B cell (primary cell): ENCODE measurements at regions not wholly inside any gene's neighbourhood (a gene's known extent, or its start where the extent isn't known, plus 50 kb on each side); places are given as distances from the start of the nearest gene placed in this dataset.

Experiments
- ATAC-seq: fragments of 200-7000 bp; cut with Tn5 transposase; one replicate; pipeline ENCODE4 v1.10.0; 2021; ENCODE audit warnings: low read depth, mild to moderate bottlenecking, moderate number of reproducible peaks, moderate library complexity
- CTCF ChIA-PET: fragments of 350-600 bp; sonication (Branson Sonifier 250); formaldehyde crosslinking; loops from one replicate; lab custom pipeline; 2021; ENCODE audit warnings: antibody characterized with exemption, inconsistent platforms; lab: Charles Lee
- POLR2A ChIA-PET: fragments of 350-600 bp; sonication (Branson Sonifier 250); formaldehyde crosslinking; loops from one replicate; lab custom pipeline; 2021; ENCODE audit warnings: antibody characterized with exemption; lab: Charles Lee
- DNase-seq: peaks from one replicate; pipeline ENCODE4 v3.0.0; 2013
- H2AFZ ChIP-seq: 2 replicates; pipeline ENCODE4 v1.6.1; 2012; ENCODE audit warnings: mild to moderate bottlenecking, low read depth, low read length; ENCODE audit not compliant: insufficient read depth, poor library complexity, severe bottlenecking
- H3K27ac ChIP-seq, 2 donors: 1 replicate in 1 of 2; 2 replicates in 1 of 2; pipeline ENCODE4 v1.5.1; 2012 to 2013; ENCODE audit warnings: low read length in 2 of 2, mild to moderate bottlenecking in 2 of 2, moderate library complexity in 1 of 2
- H3K27me3 ChIP-seq, 4 experiments: fragments of 200-600 bp in 1 of 4; sonication (generic) in 1 of 4; replicated peaks in 1 of 4; 1 replicate in 2 of 4; 2 replicates in 2 of 4; pipeline versions ENCODE4 v1.6.1 to v1.7.0; 2013 to 2016; ENCODE audit warnings: low read length in 3 of 4, mild to moderate bottlenecking in 2 of 4, mixed read lengths in 1 of 4, moderate library complexity in 1 of 4; ENCODE audit not compliant: insufficient read depth in 4 of 4, control insufficient read depth in 3 of 4; ENCODE audit errors: control extremely low read depth in 1 of 4
- H3K36me3 ChIP-seq, 2 experiments: replicated peaks in 1 of 2; 1 replicate in 1 of 2; 2 replicates in 1 of 2; pipeline versions ENCODE4 v1.6.1 to v1.7.1; 2013; ENCODE audit warnings: low read length in 1 of 2; ENCODE audit not compliant: insufficient read depth in 2 of 2, control insufficient read depth in 1 of 2; ENCODE audit errors: control extremely low read depth in 1 of 2, extremely low read depth in 1 of 2
- H3K4me1 ChIP-seq, 2 donors: fragments of 200-600 bp in 1 of 2; sonication (generic) in 1 of 2; 1 replicate in 1 of 2; 2 replicates in 1 of 2; pipeline versions ENCODE4 v1.5.1 to v1.6.1; 2013 to 2017; ENCODE audit warnings: low read length in 2 of 2; ENCODE audit not compliant: control insufficient read depth in 2 of 2, insufficient read depth in 2 of 2
- H3K4me2 ChIP-seq: replicated peaks from 2 replicates; pipeline ENCODE3; 2012; ENCODE audit warnings: mild to moderate bottlenecking, low read depth, low read length; ENCODE audit not compliant: poor library complexity, severe bottlenecking
- H3K4me3 ChIP-seq, 5 experiments: fragments of 200-600 bp in 1 of 5; sonication (generic) in 1 of 5; 1 replicate in 3 of 5; 2 replicates in 2 of 5; pipeline versions ENCODE4 v1.5.1 to v1.7.0; 2011 to 2016; ENCODE audit warnings: low read length in 4 of 5, mild to moderate bottlenecking in 4 of 5, low read depth in 2 of 5, control low read depth in 1 of 5, moderate library complexity in 1 of 5; ENCODE audit not compliant: insufficient read depth in 1 of 5; ENCODE audit errors: control extremely low read depth in 1 of 5, extremely low read depth in 1 of 5
- H3K79me2 ChIP-seq: fragments of 200-600 bp; sonication (generic); one replicate; pipeline ENCODE4 v1.6.0; 2016; ENCODE audit warnings: low read length; ENCODE audit not compliant: control insufficient read depth, insufficient read depth
- H3K9ac ChIP-seq: fragments of 200-600 bp; sonication (generic); 2 replicates; pipeline ENCODE4 v1.6.1; 2017; ENCODE audit warnings: mild to moderate bottlenecking, low read length, moderate library complexity
- H3K9me3 ChIP-seq, 3 donors: one replicate each; pipeline versions ENCODE4 v1.6.1 to v1.7.1; 2013; ENCODE audit warnings: low read length in 2 of 3; ENCODE audit not compliant: control insufficient read depth in 2 of 3, insufficient read depth in 1 of 3; ENCODE audit errors: control extremely low read depth in 1 of 3
- H4K20me1 ChIP-seq: 2 replicates; pipeline ENCODE4 v1.6.0; 2012; ENCODE audit warnings: mild to moderate bottlenecking, low read length; ENCODE audit not compliant: insufficient read depth, control insufficient read depth, poor library complexity, severe bottlenecking
- H3K27ac Mint-ChIP-seq: one replicate; pipeline ENCODE4 v1.8.0; 2021; ENCODE audit warnings: mixed read lengths
- H3K27me3 Mint-ChIP-seq: one replicate; pipeline ENCODE4 v1.8.0; 2021; ENCODE audit warnings: mixed read lengths
- H3K4me1 Mint-ChIP-seq: one replicate; pipeline ENCODE4 v1.8.0; 2021; ENCODE audit warnings: mixed read lengths
- H3K4me3 Mint-ChIP-seq: one replicate; pipeline ENCODE4 v1.8.0; 2021; ENCODE audit warnings: mixed read lengths
- H3K9me3 Mint-ChIP-seq: one replicate; pipeline ENCODE4 v1.8.0; 2022; ENCODE audit warnings: mixed read lengths; ENCODE audit not compliant: insufficient read depth
- CTCF ChIP-seq: fragments of 200-600 bp; IDR thresholded peaks from one replicate; pipeline ENCODE4 v1.8.0; 2022; ENCODE audit warnings: antibody characterized with exemption, mild to moderate bottlenecking
- EZH2 ChIP-seq: IDR thresholded peaks from 2 replicates; pipeline ENCODE4 v1.6.1; 2012; ENCODE audit warnings: borderline replicate concordance, low read depth, mild to moderate bottlenecking, moderate library complexity, low read length; ENCODE audit not compliant: insufficient read depth, poor library complexity, severe bottlenecking
- WGBS: methylation state at CpG from one replicate; pipeline ENCODE4 v1.1.5; 2013; ENCODE audit warnings: missing lambda C conversion rate; ENCODE audit not compliant: insufficient coverage; 5-methylcytosine and 5-hydroxymethylcytosine counted together
- intact Hi-C: fragments of 100-400 bp; cut with micrococcal nuclease; formaldehyde crosslinking; loops from one replicate; pipeline ENCODE4 v1.10.0; 2022

- Histone ChIP-seq H3K4me2 (no peak overlapping the region), H2AFZ (no peak overlapping the region), H3K79me2 (no peaks in the 10 kb centered on the region), H3K4me1 (no peaks in the 10 kb centered on the region), H4K20me1 (no peaks in the 10 kb centered on the region), H3K27ac (no peak overlapping the region), H3K36me3 (no peaks in the 10 kb centered on the region), H3K4me3 (no peak overlapping the region), H3K27me3 (no peaks in the 10 kb centered on the region), H3K9me3 (no peaks in the 10 kb centered on the region), H3K9ac (no peak overlapping the region)
- CTCF ChIA-PET = no interaction called here
- Mint-ChIP-seq H3K27ac (no peak overlapping the region), H3K27me3 (peaks cover 6% of the 10 kb centered on the region), H3K9me3 (peaks cover 6% of the 10 kb centered on the region), H3K4me3 (no peak overlapping the region), H3K4me1 (no peaks in the 10 kb centered on the region)
- TF ChIP-seq CTCF (no peak), EZH2 (no peak)
- intact Hi-C loops = no loop called here
- ATAC-seq (no peak), DNase-seq (no peak)
- no CpG with 5 or more reads among the region's 6 CpGs for WGBS
- POLR2A ChIA-PET = no interaction called here
These were observed 360.4 kb upstream of the CELF2 start for GRCh38 chr10:10657139-10657760.

GRCh38 chr10:10658172-10658785 lies 359.4 kb upstream of the CELF2 start:
- TF ChIP-seq CTCF = no peak
- TF ChIP-seq EZH2 = no peak
- CTCF ChIA-PET = interaction anchor here (1.6 kb wide), 1 partner anchor 14 kb away, joined by 3 read pairs; no protein-coding TSS in a partner anchor
- no peak overlapping the region for H3K4me2 ChIP-seq
- no peak overlapping the region for H3K9ac ChIP-seq
- H2AFZ ChIP-seq = no peak overlapping the region
- no peaks in the 10 kb centered on the region for H3K9me3 ChIP-seq
- no peak overlapping the region for H3K4me3 ChIP-seq
- H3K27me3 ChIP-seq = no peaks in the 10 kb centered on the region
- Mint-ChIP-seq H3K4me3 (no peak overlapping the region), H3K4me1 (no peaks in the 10 kb centered on the region), H3K27me3 (peaks cover 6% of the 10 kb centered on the region), H3K27ac (no peak overlapping the region), H3K9me3 (peaks cover 6% of the 10 kb centered on the region)
- DNase-seq (no peak), ATAC-seq (no peak)
- no peaks in the 10 kb centered on the region for H3K4me1 ChIP-seq
- no peak overlapping the region for H3K27ac ChIP-seq
- no peaks in the 10 kb centered on the region for H3K36me3 ChIP-seq
- intact Hi-C loops = no loop called here
- H3K79me2 ChIP-seq = no peaks in the 10 kb centered on the region
- H4K20me1 ChIP-seq = no peaks in the 10 kb centered on the region
- POLR2A ChIA-PET = no interaction called here
